Hepatocyte (in vitro differentiated cells): ENCODE measurements at regions not wholly inside any gene's neighbourhood (a gene's known extent, or its start where the extent isn't known, plus 50 kb on each side); places are given as distances from the start of the nearest gene placed in this dataset.

Experiments
- EZH2 ChIP-seq: fragments of 200-600 bp; sonication (generic); IDR thresholded peaks from 2 replicates; pipeline ENCODE4 v1.6.1; 2016; ENCODE audit warnings: antibody characterized with exemption, mild to moderate bottlenecking, borderline replicate concordance
- TF ChIP-seq, protein P1 (sequence below): fragments of 200-600 bp; sonication (generic); IDR thresholded peaks from 2 replicates; pipeline ENCODE4 v1.5.1; 2016; ENCODE audit warnings: antibody characterized with exemption, mild to moderate bottlenecking; ENCODE audit not compliant: poor library complexity

DNA sequence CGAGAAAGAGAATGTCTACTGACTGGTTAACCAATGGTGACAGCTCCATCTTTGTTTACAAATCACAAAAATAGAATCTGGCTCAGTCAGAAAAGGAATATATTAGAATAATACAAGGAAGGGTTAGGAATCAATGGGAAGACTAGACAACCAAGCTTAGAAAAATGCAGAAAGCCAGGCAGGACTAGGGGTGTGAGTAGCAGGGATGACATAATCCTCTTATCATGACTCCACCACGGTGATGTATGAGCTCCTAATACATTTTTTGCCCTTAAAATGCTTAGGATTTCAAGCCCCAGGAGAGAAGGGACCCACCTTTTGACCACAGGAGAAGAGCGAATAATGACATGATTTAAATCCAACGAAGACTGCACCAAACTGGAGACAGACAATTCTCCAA is 252.3 kb downstream of the CHD9NB start:
- TF ChIP-seq, protein P1, sequence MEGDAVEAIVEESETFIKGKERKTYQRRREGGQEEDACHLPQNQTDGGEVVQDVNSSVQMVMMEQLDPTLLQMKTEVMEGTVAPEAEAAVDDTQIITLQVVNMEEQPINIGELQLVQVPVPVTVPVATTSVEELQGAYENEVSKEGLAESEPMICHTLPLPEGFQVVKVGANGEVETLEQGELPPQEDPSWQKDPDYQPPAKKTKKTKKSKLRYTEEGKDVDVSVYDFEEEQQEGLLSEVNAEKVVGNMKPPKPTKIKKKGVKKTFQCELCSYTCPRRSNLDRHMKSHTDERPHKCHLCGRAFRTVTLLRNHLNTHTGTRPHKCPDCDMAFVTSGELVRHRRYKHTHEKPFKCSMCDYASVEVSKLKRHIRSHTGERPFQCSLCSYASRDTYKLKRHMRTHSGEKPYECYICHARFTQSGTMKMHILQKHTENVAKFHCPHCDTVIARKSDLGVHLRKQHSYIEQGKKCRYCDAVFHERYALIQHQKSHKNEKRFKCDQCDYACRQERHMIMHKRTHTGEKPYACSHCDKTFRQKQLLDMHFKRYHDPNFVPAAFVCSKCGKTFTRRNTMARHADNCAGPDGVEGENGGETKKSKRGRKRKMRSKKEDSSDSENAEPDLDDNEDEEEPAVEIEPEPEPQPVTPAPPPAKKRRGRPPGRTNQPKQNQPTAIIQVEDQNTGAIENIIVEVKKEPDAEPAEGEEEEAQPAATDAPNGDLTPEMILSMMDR = no peak
- no peak for TF ChIP-seq EZH2
